PFSK-1 (cell line): ENCODE measurements at regions not wholly inside any gene's neighbourhood (a gene's known extent, or its start where the extent isn't known, plus 50 kb on each side); places are given as distances from the start of the nearest gene placed in this dataset.

ENCODE experiments used
- POLR2AphosphoS5 ChIP-seq: IDR thresholded peaks from 2 replicates; pipeline ENCODE4 v1.6.1; 2012; ENCODE audit warnings: low read depth, mild to moderate bottlenecking, control low read depth, low read length, moderate library complexity
- REST ChIP-seq, 2 experiments: IDR thresholded peaks; 2 replicates each; pipeline versions ENCODE4 v1.6.1 to v1.8.0; 2011 to 2012; ENCODE audit warnings: low read depth in 2 of 2, low read length in 2 of 2, control low read depth in 1 of 2, inconsistent platforms in 1 of 2, mild to moderate bottlenecking in 1 of 2, moderate library complexity in 1 of 2; ENCODE audit not compliant: insufficient read depth in 1 of 2
- SIN3A ChIP-seq: IDR thresholded peaks from 2 replicates; pipeline ENCODE4 v1.6.1; 2012; ENCODE audit warnings: mild to moderate bottlenecking, low read length, moderate library complexity, borderline replicate concordance; ENCODE audit not compliant: insufficient read depth

GRCh38 chr3:192040282-192041043 is 579.5 kb downstream of the PYDC2 start:
- TF ChIP-seq REST (IDR thresholded peaks at IDR 0.05; ENCODE audit: insufficient read depth in 1 of 2, low read depth in 2 of 2, low read length in 2 of 2) (no peak), SIN3A (no peak), POLR2AphosphoS5 (no peak)
